ENCODE measurements at regions not wholly inside any gene's neighbourhood (a gene's known extent, or its start where the extent isn't known, plus 50 kb on each side); places are given as distances from the start of the nearest gene placed in this dataset.

DNA sequence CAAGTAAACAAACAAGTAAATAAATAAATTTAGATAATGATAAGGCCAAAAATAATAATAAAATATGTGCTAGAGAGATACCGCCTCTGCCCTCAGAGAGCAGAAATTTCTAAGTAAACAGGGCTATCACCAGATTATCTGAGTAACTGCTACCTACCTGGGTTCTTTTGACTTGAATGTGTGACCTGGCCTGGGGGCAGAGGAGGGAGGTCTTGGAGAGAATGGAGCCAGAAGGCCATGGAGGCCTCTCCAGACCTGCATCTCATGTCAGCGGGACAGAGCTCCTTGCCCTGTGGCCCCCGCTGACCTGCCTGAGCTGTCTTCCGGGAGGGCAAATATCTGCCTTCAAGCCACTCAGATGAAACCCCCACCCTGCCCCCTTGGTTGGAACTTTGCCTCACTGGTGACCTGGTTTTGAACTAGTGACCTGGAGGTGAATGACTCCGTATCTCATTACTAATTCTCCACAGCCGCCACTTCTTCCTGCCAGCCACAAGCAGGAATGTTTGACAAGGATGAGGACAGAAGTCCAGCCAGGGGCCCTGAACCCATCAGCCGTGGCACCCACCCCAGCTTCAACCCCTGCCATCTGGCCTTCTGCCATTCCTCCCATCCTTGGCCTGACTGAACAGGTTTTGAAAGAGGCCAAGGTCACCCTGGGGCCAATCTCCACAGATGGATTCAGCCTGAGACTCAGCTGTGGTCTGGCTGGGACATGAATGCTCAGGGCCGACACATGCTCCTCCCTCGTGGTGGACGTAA lies 86.8 kb upstream of the PARP11 start (continued):
- TF ChIP-seq, protein P1, sequence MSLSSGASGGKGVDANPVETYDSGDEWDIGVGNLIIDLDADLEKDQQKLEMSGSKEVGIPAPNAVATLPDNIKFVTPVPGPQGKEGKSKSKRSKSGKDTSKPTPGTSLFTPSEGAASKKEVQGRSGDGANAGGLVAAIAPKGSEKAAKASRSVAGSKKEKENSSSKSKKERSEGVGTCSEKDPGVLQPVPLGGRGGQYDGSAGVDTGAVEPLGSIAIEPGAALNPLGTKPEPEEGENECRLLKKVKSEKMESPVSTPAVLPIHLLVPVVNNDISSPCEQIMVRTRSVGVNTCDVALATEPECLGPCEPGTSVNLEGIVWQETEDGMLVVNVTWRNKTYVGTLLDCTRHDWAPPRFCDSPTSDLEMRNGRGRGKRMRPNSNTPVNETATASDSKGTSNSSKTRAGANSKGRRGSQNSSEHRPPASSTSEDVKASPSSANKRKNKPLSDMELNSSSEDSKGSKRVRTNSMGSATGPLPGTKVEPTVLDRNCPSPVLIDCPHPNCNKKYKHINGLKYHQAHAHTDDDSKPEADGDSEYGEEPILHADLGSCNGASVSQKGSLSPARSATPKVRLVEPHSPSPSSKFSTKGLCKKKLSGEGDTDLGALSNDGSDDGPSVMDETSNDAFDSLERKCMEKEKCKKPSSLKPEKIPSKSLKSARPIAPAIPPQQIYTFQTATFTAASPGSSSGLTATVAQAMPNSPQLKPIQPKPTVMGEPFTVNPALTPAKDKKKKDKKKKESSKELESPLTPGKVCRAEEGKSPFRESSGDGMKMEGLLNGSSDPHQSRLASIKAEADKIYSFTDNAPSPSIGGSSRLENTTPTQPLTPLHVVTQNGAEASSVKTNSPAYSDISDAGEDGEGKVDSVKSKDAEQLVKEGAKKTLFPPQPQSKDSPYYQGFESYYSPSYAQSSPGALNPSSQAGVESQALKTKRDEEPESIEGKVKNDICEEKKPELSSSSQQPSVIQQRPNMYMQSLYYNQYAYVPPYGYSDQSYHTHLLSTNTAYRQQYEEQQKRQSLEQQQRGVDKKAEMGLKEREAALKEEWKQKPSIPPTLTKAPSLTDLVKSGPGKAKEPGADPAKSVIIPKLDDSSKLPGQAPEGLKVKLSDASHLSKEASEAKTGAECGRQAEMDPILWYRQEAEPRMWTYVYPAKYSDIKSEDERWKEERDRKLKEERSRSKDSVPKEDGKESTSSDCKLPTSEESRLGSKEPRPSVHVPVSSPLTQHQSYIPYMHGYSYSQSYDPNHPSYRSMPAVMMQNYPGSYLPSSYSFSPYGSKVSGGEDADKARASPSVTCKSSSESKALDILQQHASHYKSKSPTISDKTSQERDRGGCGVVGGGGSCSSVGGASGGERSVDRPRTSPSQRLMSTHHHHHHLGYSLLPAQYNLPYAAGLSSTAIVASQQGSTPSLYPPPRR (CRISPR knock-in tag; IDR thresholded peaks at IDR 0.05; ENCODE audit: borderline replicate concordance), result peak; percentile 25; the same call in 1 of the 2 replicates
- TF ChIP-seq POLR2G (IDR thresholded peaks at IDR 0.05; ENCODE audit: low read depth, low read length), result no peak
- no peak for TF ChIP-seq CENPT (CRISPR knock-in tag; IDR thresholded peaks at IDR 0.05; ENCODE audit: low read depth)
- TF ChIP-seq ZNF780A (CRISPR knock-in tag; IDR thresholded peaks at IDR 0.05), result no peak
- TF ChIP-seq ZFP41 (CRISPR knock-in tag; IDR thresholded peaks at IDR 0.05; ENCODE audit: borderline replicate concordance), result no peak
- TF ChIP-seq NCOA1 (CRISPR knock-in tag; IDR thresholded peaks at IDR 0.05), result 0 out of 2 replicates have a peak, but pooled peaks have one; percentile 53
- no peak for TF ChIP-seq TSC22D2 (CRISPR knock-in tag; IDR thresholded peaks at IDR 0.05; ENCODE audit: borderline replicate concordance)
- TF ChIP-seq, protein P2, sequence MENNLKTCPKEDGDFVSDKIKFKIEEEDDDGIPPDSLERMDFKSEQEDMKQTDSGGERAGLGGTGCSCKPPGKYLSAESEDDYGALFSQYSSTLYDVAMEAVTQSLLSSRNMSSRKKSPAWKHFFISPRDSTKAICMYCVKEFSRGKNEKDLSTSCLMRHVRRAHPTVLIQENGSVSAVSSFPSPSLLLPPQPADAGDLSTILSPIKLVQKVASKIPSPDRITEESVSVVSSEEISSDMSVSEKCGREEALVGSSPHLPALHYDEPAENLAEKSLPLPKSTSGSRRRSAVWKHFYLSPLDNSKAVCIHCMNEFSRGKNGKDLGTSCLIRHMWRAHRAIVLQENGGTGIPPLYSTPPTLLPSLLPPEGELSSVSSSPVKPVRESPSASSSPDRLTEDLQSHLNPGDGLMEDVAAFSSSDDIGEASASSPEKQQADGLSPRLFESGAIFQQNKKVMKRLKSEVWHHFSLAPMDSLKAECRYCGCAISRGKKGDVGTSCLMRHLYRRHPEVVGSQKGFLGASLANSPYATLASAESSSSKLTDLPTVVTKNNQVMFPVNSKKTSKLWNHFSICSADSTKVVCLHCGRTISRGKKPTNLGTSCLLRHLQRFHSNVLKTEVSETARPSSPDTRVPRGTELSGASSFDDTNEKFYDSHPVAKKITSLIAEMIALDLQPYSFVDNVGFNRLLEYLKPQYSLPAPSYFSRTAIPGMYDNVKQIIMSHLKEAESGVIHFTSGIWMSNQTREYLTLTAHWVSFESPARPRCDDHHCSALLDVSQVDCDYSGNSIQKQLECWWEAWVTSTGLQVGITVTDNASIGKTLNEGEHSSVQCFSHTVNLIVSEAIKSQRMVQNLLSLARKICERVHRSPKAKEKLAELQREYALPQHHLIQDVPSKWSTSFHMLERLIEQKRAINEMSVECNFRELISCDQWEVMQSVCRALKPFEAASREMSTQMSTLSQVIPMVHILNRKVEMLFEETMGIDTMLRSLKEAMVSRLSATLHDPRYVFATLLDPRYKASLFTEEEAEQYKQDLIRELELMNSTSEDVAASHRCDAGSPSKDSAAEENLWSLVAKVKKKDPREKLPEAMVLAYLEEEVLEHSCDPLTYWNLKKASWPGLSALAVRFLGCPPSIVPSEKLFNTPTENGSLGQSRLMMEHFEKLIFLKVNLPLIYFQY (CRISPR knock-in tag; IDR thresholded peaks at IDR 0.05; ENCODE audit: borderline replicate concordance), result no peak
- peak; percentile 71 for TF ChIP-seq RXRB (CRISPR knock-in tag; IDR thresholded peaks at IDR 0.05; ENCODE audit: borderline replicate concordance)
- no peak for TF ChIP-seq ZNF354B (CRISPR knock-in tag; IDR thresholded peaks at IDR 0.05)
- TF ChIP-seq KDM5B (CRISPR knock-in tag; IDR thresholded peaks at IDR 0.05; ENCODE audit: borderline replicate concordance), result peak; percentile 49; the same call in 1 of the 2 replicates
- 0 out of 2 replicates have a peak, but pooled peaks have one; percentile 54 for TF ChIP-seq ZSCAN22 (CRISPR knock-in tag; IDR thresholded peaks at IDR 0.05)
- TF ChIP-seq MXD4 (CRISPR knock-in tag; IDR thresholded peaks at IDR 0.05), result no peak
- TF ChIP-seq, protein P3, sequence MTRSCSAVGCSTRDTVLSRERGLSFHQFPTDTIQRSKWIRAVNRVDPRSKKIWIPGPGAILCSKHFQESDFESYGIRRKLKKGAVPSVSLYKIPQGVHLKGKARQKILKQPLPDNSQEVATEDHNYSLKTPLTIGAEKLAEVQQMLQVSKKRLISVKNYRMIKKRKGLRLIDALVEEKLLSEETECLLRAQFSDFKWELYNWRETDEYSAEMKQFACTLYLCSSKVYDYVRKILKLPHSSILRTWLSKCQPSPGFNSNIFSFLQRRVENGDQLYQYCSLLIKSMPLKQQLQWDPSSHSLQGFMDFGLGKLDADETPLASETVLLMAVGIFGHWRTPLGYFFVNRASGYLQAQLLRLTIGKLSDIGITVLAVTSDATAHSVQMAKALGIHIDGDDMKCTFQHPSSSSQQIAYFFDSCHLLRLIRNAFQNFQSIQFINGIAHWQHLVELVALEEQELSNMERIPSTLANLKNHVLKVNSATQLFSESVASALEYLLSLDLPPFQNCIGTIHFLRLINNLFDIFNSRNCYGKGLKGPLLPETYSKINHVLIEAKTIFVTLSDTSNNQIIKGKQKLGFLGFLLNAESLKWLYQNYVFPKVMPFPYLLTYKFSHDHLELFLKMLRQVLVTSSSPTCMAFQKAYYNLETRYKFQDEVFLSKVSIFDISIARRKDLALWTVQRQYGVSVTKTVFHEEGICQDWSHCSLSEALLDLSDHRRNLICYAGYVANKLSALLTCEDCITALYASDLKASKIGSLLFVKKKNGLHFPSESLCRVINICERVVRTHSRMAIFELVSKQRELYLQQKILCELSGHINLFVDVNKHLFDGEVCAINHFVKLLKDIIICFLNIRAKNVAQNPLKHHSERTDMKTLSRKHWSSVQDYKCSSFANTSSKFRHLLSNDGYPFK (CRISPR knock-in tag; IDR thresholded peaks at IDR 0.05; ENCODE audit: borderline replicate concordance), result no peak
